CD14-positive monocyte (primary cell): ENCODE measurements at regions not wholly inside any gene's neighbourhood (a gene's known extent, or its start where the extent isn't known, plus 50 kb on each side); places are given as distances from the start of the nearest gene placed in this dataset.

Source experiments
- DNase-seq, 3 donors: peaks; one replicate each; pipeline ENCODE4 v3.0.0-alpha.2; 2011 to 2022
- H2AFZ ChIP-seq: 2 replicates; pipeline ENCODE4 v1.6.0; 2012; ENCODE audit warnings: mild to moderate bottlenecking, low read depth, low read length, inconsistent platforms; ENCODE audit not compliant: insufficient read depth, poor library complexity, severe bottlenecking
- H3K27ac ChIP-seq, 2 donors: 1 replicate in 1 of 2; 2 replicates in 1 of 2; pipeline ENCODE4 v1.5.1; 2012 to 2013; ENCODE audit warnings: low read length in 2 of 2, control low read depth in 1 of 2, inconsistent platforms in 1 of 2, low read depth in 1 of 2, mild to moderate bottlenecking in 1 of 2
- H3K27me3 ChIP-seq, 2 donors: one replicate each; pipeline versions ENCODE4 v1.6.0 to v1.6.1; 2011 to 2013; ENCODE audit warnings: low read length in 2 of 2; ENCODE audit not compliant: control insufficient read depth in 2 of 2, insufficient read depth in 2 of 2
- H3K36me3 ChIP-seq, 2 donors: replicated peaks in 1 of 2; 1 replicate in 1 of 2; 2 replicates in 1 of 2; pipeline versions ENCODE4 v1.5.1 to v1.6.1; 2012 to 2013; ENCODE audit warnings: low read length in 2 of 2, control low read depth in 1 of 2, inconsistent platforms in 1 of 2, mild to moderate bottlenecking in 1 of 2; ENCODE audit not compliant: insufficient read depth in 2 of 2, control insufficient read depth in 1 of 2
- H3K4me1 ChIP-seq, 2 donors: 1 replicate in 1 of 2; 2 replicates in 1 of 2; pipeline versions ENCODE4 v1.5.1 to v1.6.1; 2012 to 2013; ENCODE audit warnings: low read length in 2 of 2, control low read depth in 1 of 2, inconsistent platforms in 1 of 2, mild to moderate bottlenecking in 1 of 2, moderate library complexity in 1 of 2; ENCODE audit not compliant: insufficient read depth in 2 of 2, control insufficient read depth in 1 of 2
- H3K4me2 ChIP-seq: replicated peaks from 2 replicates; pipeline ENCODE3; 2012; ENCODE audit warnings: low read length, moderate library complexity, mild to moderate bottlenecking; ENCODE audit not compliant: poor library complexity, severe bottlenecking; ENCODE audit errors: extremely low read depth
- H3K4me3 ChIP-seq, 3 experiments: fragments of 200-600 bp in 1 of 3; sonication (generic) in 1 of 3; replicated peaks in 1 of 3; 1 replicate in 2 of 3; 2 replicates in 1 of 3; pipeline ENCODE4 v1.5.1; 2011 to 2013; ENCODE audit warnings: low read length in 3 of 3, mild to moderate bottlenecking in 3 of 3, control low read depth in 2 of 3, low read depth in 2 of 3, inconsistent platforms in 1 of 3, moderate library complexity in 1 of 3
- H3K79me2 ChIP-seq: 2 replicates; pipeline ENCODE4 v1.6.0; 2012; ENCODE audit warnings: mild to moderate bottlenecking, control low read depth, inconsistent platforms, low read length, moderate library complexity; ENCODE audit not compliant: insufficient read depth
- H3K9ac ChIP-seq: 2 replicates; pipeline ENCODE4 v1.6.0; 2017; ENCODE audit warnings: low read length, mild to moderate bottlenecking; ENCODE audit not compliant: insufficient read depth, poor library complexity, severe bottlenecking
- H3K9me3 ChIP-seq, 2 donors: replicated peaks in 1 of 2; 1 replicate in 1 of 2; 2 replicates in 1 of 2; pipeline versions ENCODE4 v1.5.1 to v1.6.1; 2012 to 2013; ENCODE audit warnings: low read length in 2 of 2, control low read depth in 1 of 2; ENCODE audit not compliant: control insufficient read depth in 1 of 2, insufficient read depth in 1 of 2
- H4K20me1 ChIP-seq: 2 replicates; pipeline ENCODE4 v1.6.0; 2012; ENCODE audit warnings: mild to moderate bottlenecking, low read length, control low read depth, moderate library complexity; ENCODE audit not compliant: insufficient read depth
- H3K27ac Mint-ChIP-seq, 7 donors: one replicate each; pipeline ENCODE4 v1.8.0; 2020; ENCODE audit warnings: mild to moderate bottlenecking in 7 of 7, mixed read lengths in 7 of 7, moderate library complexity in 6 of 7, inconsistent platforms in 2 of 7
- H3K27me3 Mint-ChIP-seq, 3 donors: one replicate each; pipeline ENCODE4 v1.8.0; 2021 to 2022; ENCODE audit warnings: low read depth in 3 of 3, mild to moderate bottlenecking in 3 of 3, mixed read lengths in 3 of 3, moderate library complexity in 3 of 3, inconsistent platforms in 1 of 3
- H3K36me3 Mint-ChIP-seq, 2 donors: one replicate each; pipeline ENCODE4 v1.8.0; 2020; ENCODE audit warnings: mixed read lengths in 2 of 2, inconsistent platforms in 1 of 2, mild to moderate bottlenecking in 1 of 2
- H3K4me1 Mint-ChIP-seq: one replicate; pipeline ENCODE4 v1.8.0; 2020; ENCODE audit warnings: mild to moderate bottlenecking, mixed read lengths
- H3K4me3 Mint-ChIP-seq, 2 donors: one replicate each; pipeline ENCODE4 v1.8.0; 2020; ENCODE audit warnings: mild to moderate bottlenecking in 2 of 2, mixed read lengths in 2 of 2, moderate library complexity in 1 of 2
- H3K9me3 Mint-ChIP-seq, 7 donors: one replicate each; pipeline ENCODE4 v1.8.0; 2020 to 2022; ENCODE audit warnings: mixed read lengths in 7 of 7, mild to moderate bottlenecking in 6 of 7, moderate library complexity in 6 of 7, inconsistent platforms in 2 of 7
- WGBS: methylation state at CpG from one replicate; pipeline ENCODE4 v1.1.5; 2013; ENCODE audit warnings: missing lambda C conversion rate; ENCODE audit not compliant: insufficient coverage; 5-methylcytosine and 5-hydroxymethylcytosine counted together
- intact Hi-C, 2 donors: fragments of 100-400 bp; cut with micrococcal nuclease; formaldehyde crosslinking; loops; one replicate each; pipeline versions ENCODE4 v1.15.0 to v1.15.1; 2023
- TF ChIP-seq, protein P1 (sequence below): fragments of 200-600 bp; IDR thresholded peaks from one replicate; pipeline ENCODE4 v1.8.0; 2022; ENCODE audit warnings: antibody characterized with exemption, mild to moderate bottlenecking

DNA sequence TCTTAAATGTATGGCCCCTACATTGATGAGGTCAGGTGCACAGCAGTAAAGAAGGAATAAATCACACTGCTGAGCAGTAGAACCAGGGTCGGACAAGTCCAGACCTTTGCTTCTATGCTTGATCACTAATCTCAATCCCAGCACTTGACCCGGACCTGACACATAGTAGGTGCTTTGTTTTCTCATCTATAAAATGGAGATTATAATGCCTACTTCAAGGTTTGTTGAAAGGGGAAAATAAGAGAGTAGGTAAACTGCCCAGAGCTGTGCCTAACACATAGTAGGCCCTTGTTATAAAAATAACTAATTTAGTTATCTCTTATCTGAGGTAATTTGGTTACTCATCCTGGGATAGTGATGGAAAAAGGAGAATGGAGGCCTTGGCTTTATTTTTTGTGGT, 125.0 kb downstream of the RXFP2 start:
- no peak for DNase-seq
- peaks cover 14 to 35% of the 10 kb centered on the region in 2 donors for H3K4me1 ChIP-seq
- Mint-ChIP-seq H3K27ac (peak overlapping the region in 1 of 7 donors; percentile 30), H3K27me3 (no peaks in the 10 kb centered on the region), H3K4me1 (peaks cover 34% of the 10 kb centered on the region), H3K36me3 (peaks cover 10 to 20% of the 10 kb centered on the region in 2 donors), H3K9me3 (no peaks in the 10 kb centered on the region), H3K4me3 (no peak overlapping the region)
- WGBS = no CpG with 5 or more reads among the region's 2 CpGs
- H3K36me3 ChIP-seq = no peaks in the 10 kb centered on the region
- intact Hi-C loops = no loop called here
- TF ChIP-seq, protein P1, sequence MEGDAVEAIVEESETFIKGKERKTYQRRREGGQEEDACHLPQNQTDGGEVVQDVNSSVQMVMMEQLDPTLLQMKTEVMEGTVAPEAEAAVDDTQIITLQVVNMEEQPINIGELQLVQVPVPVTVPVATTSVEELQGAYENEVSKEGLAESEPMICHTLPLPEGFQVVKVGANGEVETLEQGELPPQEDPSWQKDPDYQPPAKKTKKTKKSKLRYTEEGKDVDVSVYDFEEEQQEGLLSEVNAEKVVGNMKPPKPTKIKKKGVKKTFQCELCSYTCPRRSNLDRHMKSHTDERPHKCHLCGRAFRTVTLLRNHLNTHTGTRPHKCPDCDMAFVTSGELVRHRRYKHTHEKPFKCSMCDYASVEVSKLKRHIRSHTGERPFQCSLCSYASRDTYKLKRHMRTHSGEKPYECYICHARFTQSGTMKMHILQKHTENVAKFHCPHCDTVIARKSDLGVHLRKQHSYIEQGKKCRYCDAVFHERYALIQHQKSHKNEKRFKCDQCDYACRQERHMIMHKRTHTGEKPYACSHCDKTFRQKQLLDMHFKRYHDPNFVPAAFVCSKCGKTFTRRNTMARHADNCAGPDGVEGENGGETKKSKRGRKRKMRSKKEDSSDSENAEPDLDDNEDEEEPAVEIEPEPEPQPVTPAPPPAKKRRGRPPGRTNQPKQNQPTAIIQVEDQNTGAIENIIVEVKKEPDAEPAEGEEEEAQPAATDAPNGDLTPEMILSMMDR = no peak
- H2AFZ ChIP-seq = no peak overlapping the region
- no peaks in the 10 kb centered on the region for H3K9me3 ChIP-seq
- no peaks in the 10 kb centered on the region for H3K27me3 ChIP-seq
- no peak overlapping the region for H3K9ac ChIP-seq
- no peak overlapping the region for H3K4me3 ChIP-seq
- no peak overlapping the region for H3K4me2 ChIP-seq
- H3K79me2 ChIP-seq = peaks cover 46% of the 10 kb centered on the region
- no peak overlapping the region for H3K27ac ChIP-seq
- peaks cover 9% of the 10 kb centered on the region for H4K20me1 ChIP-seq

DNA sequence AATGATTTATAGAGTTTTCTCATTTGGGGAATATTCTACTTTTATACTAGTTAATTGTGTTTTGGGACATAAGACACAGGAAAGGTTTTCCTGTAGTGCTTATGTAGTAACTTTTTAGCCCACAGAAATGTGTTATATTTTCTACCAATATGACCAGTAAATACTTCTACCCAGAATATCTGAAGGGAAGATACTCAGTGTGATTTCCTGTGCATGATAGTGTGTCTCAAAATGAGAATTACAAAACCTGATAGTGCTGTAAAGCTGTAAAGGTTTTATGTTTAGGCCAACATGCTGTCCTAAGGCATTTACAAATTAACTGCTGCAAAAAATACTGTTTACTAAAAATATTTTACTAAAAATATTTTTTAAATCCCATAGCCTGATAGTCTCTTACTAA, 126.8 kb downstream of the RXFP2 start:
- peaks cover 8% of the 10 kb centered on the region for H4K20me1 ChIP-seq
- Mint-ChIP-seq H3K4me1 (peaks cover 36% of the 10 kb centered on the region), H3K9me3 (no peaks in the 10 kb centered on the region), H3K36me3 (peaks cover 12 to 21% of the 10 kb centered on the region in 2 donors), H3K4me3 (no peak overlapping the region), H3K27me3 (peaks cover 0 to 1% (median 0%) of the 10 kb centered on the region in 3 donors), H3K27ac (no peak overlapping the region)
- H3K9ac ChIP-seq = no peak overlapping the region
- H3K4me1 ChIP-seq = peaks cover 11 to 35% of the 10 kb centered on the region in 2 donors
- no peak overlapping the region for H3K4me3 ChIP-seq
- DNase-seq = no peak
- H2AFZ ChIP-seq = no peak overlapping the region
- H3K79me2 ChIP-seq = peaks cover 38% of the 10 kb centered on the region
- peak overlapping the region in 1 of 2 donors; percentile 40 for H3K27ac ChIP-seq
- intact Hi-C loops = no loop called here
- no peak overlapping the region for H3K4me2 ChIP-seq
- TF ChIP-seq, protein P1 = no peak
- H3K36me3 ChIP-seq = no peaks in the 10 kb centered on the region
- H3K9me3 ChIP-seq = no peaks in the 10 kb centered on the region
- no peaks in the 10 kb centered on the region for H3K27me3 ChIP-seq
